Astrocyte (in vitro differentiated cells and primary cell): ENCODE measurements at regions not wholly inside any gene's neighbourhood (a gene's known extent, or its start where the extent isn't known, plus 50 kb on each side); places are given as distances from the start of the nearest gene placed in this dataset.

Experiments
- EZH2 ChIP-seq: IDR thresholded peaks from 2 replicates; pipeline ENCODE4 v1.6.1; 2012; ENCODE audit warnings: mild to moderate bottlenecking, low read length, inconsistent platforms; ENCODE audit not compliant: insufficient read depth
- TF ChIP-seq, protein P1 (sequence below): IDR thresholded peaks from 2 replicates; pipeline ENCODE4 v1.5.1; 2011; ENCODE audit warnings: low read depth, mild to moderate bottlenecking, inconsistent platforms, low read length, moderate library complexity; ENCODE audit not compliant: insufficient read depth

DNA sequence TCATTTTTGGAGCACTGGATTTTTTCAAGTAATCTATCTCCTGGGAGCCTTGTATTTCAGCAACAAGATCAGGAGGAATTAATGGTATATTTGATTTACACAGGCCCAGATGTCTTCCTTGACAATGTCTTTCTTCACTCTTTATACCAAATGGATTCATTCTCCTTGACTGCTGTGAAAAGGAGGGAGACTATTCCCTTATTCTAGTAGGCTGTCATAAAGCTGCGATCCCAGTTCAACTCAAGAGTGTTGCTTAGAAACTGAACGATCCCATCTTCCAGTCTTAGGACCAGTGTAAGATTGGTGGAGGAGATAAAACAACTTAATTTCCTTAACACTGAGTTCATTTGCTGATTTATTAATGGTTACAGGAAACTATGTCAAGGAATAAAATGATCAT, 119.4 kb upstream of the ROBO1 start:
- TF ChIP-seq, protein P1, sequence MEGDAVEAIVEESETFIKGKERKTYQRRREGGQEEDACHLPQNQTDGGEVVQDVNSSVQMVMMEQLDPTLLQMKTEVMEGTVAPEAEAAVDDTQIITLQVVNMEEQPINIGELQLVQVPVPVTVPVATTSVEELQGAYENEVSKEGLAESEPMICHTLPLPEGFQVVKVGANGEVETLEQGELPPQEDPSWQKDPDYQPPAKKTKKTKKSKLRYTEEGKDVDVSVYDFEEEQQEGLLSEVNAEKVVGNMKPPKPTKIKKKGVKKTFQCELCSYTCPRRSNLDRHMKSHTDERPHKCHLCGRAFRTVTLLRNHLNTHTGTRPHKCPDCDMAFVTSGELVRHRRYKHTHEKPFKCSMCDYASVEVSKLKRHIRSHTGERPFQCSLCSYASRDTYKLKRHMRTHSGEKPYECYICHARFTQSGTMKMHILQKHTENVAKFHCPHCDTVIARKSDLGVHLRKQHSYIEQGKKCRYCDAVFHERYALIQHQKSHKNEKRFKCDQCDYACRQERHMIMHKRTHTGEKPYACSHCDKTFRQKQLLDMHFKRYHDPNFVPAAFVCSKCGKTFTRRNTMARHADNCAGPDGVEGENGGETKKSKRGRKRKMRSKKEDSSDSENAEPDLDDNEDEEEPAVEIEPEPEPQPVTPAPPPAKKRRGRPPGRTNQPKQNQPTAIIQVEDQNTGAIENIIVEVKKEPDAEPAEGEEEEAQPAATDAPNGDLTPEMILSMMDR = no peak
- TF ChIP-seq EZH2 = no peak
